ENCODE measurements at regions not wholly inside any gene's neighbourhood (a gene's known extent, or its start where the extent isn't known, plus 50 kb on each side); places are given as distances from the start of the nearest gene placed in this dataset.

DNA sequence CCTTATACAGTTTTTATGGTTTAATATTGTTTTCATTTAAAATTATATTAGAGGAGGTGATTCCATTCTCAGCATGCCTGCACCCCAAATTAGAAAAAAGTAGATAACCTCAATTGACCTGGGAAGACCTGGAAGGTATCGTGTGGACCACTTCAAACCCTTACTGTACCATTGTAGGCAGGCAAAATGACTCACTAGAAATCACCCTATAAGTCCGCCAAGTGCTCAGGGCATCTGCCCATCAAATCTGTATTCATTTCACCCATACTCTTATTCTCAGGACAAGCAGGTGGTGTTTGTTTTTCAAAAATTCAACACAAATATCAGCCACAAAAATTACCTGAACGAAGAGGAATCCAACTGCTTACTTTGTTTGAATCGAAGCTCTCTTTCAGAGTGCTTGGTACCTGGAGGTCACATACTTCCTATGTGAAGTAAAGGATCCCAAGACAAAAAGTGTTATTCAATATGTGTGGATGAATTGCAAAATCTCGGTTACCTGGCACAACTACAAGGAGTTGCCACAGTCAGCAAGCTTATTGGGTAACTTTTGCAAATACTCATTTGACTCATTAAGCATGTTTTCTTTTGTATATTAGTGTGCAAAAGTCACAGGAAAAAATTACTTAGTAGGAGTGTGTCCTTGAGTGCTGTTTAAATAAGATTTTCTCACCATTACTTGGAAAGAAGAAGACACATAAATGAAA lies 216.2 kb downstream of the ENC1 start:
- no peak for DNase-seq (ENCODE audit: low spot score)

- no peak for DNase-seq (ENCODE audit: low spot score)
Observed at GRCh38 chr5:74423383-74423782, 217.1 kb downstream of the ENC1 start.

DNA sequence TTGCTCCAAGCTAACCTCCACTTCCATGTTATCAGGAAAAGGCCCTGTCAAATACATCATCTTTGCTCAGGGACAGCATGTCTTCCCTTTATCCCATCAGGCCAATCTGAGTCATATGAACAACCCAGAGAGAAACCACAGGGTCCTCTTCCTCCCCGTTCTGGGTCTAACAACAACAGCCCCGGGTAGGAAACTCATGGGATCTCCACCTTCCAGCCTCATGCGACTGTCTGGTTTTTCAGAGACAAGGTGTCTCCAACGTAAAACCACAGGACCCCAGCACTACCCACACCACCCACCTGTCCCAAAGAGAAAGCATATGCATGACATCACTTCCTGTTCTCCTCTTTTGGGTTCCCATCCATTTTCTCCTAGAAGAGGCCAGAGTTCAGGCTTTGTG lies 217.9 kb downstream of the ENC1 start:
- no peak for DNase-seq (ENCODE audit: low spot score)

DNA sequence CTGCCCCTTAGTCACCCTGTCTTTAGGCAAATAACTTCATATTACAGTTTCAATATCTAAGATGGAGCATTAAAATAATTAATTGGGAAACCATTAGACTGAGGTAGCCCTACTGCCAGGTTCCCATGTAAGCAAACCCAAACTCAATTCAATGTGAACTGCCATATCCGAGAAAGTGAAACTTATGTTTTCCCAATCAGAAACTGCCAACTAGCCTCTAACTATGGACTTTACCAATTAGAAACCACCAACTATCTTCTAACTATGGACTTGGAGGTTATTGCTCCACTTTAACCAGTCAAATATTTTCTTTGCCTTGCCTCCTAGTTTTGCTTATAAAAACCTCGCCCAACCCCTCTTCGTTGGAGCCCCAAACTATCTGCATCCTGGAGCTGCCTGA lies 218.5 kb downstream of the ENC1 start:
- no peak for DNase-seq (ENCODE audit: low spot score)

- no peak for DNase-seq (ENCODE audit: low spot score)
Observed at GRCh38 chr5:74421377-74421776, 219.2 kb downstream of the ENC1 start.

GRCh38 chr5:74420947-74421346 lies 219.6 kb downstream of the ENC1 start:
- no peak for DNase-seq (ENCODE audit: low spot score)

- no peak for DNase-seq (ENCODE audit: low spot score)
Observed at GRCh38 chr5:74420220-74420619, 220.3 kb downstream of the ENC1 start.

GRCh38 chr5:74419468-74419867 lies 221.1 kb downstream of the ENC1 start:
- DNase-seq (ENCODE audit: low spot score): no peak

DNA sequence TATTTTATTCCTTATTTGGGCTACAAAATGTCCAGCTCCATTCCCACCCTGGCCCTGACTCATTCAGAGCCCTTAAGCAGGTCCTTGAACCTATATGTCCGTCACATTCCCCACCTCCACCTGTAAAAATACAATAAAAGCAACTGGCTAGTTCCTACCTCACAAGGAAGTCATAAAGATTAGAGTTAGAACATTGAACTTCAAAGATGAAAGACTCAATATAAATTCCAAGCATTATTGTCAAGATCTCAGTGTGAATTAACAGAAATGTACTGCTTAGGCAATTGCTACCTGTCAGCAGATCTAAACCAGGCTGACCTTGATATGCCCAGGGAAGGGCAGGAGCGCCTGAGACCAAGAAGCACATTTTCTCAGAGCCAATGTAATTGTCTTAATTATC lies 221.8 kb downstream of the ENC1 start:
- no peak for DNase-seq (ENCODE audit: low spot score)

DNA sequence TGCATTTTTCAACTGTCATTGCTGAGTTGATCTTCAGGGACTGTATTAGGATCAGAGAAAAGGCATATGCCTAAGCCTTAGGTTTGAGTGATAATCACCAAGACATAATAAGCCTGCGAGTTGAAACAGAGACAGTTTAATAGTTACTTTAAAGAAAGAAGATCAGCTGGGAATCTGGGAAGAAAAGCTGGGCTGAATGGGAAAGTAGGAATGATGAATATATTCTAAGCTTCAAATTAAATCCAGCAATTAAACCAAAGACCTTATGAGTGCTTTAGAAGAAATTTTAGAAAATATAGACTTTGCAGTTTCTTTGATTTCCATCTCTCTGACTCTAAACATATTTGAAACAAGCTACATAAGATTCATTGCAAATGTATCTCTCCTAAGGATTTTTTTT lies 222.3 kb downstream of the ENC1 start:
- DNase-seq (ENCODE audit: low spot score): no peak

GRCh38 chr5:74415695-74416102 lies 224.8 kb downstream of the ENC1 start:
- no peak for DNase-seq (ENCODE audit: low spot score)

- no peak for DNase-seq (ENCODE audit: low spot score)
Observed at GRCh38 chr5:74414228-74414627, 226.3 kb downstream of the ENC1 start.

- no peak for DNase-seq (ENCODE audit: low spot score)
Observed at GRCh38 chr5:74413403-74414048, 227.0 kb downstream of the ENC1 start.

- no peak for DNase-seq (ENCODE audit: low spot score)
Observed at GRCh38 chr5:74412066-74412465, 228.5 kb downstream of the ENC1 start.

- no peak for DNase-seq (ENCODE audit: low spot score)
Observed at GRCh38 chr5:74409712-74410111, 230.8 kb downstream of the ENC1 start.

DNA sequence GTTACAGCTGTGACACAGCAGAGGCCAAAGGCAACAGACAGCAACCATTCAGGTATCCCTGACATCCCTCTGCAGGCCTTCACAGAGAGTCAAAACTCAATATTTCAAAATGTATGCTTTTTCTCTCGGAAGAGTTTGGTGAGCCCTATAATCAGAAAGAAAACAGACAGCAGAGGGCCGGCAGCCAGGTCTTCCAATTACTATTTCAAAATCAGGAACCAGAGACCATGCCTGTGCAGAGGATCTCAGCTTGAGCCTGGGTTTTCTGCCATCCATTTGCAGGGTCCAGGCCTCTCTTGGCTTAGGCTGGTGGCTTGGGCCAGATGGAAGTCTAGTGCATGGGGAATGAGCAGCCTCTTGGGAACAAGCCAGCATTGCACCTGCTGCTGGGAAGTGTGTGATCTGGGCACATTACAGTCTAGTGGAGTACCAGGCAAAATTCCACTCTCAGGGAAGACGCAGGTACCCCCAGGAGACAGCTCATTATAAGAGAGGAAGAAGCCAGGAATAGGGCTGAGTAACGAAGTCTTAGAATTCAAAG lies 231.3 kb downstream of the ENC1 start:
- DNase-seq (ENCODE audit: low spot score): no peak

- DNase-seq (ENCODE audit: low spot score): no peak
Observed at GRCh38 chr5:74408150-74409043, 232.1 kb downstream of the ENC1 start.

DNA sequence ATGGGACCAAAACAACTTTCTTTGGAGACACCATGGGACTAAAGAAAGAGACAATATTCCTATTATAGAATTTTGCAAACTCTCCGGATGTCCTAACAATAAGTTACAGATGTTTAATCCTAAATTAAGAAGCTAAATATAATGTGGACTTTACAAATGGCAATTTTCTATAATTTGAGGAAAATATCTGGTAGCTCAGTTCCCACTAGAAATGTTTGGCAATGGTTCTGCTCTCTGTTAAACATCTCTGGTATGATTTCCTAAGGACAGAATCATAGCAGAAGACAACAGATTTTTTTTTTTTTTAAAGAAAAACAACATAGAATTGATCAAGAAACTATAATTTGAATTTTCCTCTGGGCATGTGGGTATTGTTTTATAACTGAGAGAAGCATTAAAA lies 232.8 kb downstream of the ENC1 start:
- DNase-seq (ENCODE audit: low spot score): no peak

GRCh38 chr5:74406844-74407243 lies 233.7 kb downstream of the ENC1 start:
- no peak for DNase-seq (ENCODE audit: low spot score)

- DNase-seq (ENCODE audit: low spot score): no peak
Observed at GRCh38 chr5:74405593-74405992, 234.9 kb downstream of the ENC1 start.

- no peak for DNase-seq (ENCODE audit: low spot score)
Observed at GRCh38 chr5:74404574-74405508, 235.7 kb downstream of the ENC1 start.

DNA sequence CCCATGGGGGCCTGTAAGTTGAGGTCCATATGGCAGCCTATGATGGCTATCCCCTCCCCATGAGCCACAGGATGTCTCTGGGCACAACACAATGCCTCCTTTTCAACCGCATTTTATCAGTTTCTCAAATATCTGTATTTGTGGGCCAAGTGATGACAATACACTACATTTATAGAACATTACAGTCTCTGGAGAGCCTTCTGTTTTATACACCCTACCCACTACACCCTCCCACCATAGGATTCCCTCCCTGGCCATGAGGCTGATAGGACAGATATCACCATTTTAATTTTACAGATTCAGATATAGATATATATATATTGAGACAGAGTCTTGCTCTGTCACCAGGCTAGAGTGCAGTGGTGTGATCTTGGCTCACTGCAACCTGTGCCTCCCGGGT lies 236.8 kb downstream of the ENC1 start:
- no peak for DNase-seq (ENCODE audit: low spot score)

Data from HuH-7.5 (cell line).